Pulmonary artery endothelial cell (primary cell): ENCODE measurements at regions not wholly inside any gene's neighbourhood (a gene's known extent, or its start where the extent isn't known, plus 50 kb on each side); places are given as distances from the start of the nearest gene placed in this dataset.
"Not testable (repeated sequence)": the region's sequence is repeated elsewhere in the genome, so short reads cannot be mapped to it uniquely, and the experiment has no call there.

Experiments
- DNase-seq: peaks from one replicate; pipeline ENCODE4 v3.0.0-alpha.2; 2011; ENCODE audit warnings: low read depth, low spot score

- no peak for DNase-seq
Observed at GRCh38 chr22:22372086-22372485, 127.5 kb downstream of the VPREB1 start.

- DNase-seq = no peak
Observed at GRCh38 chr22:22374163-22374562, 129.6 kb downstream of the VPREB1 start.

GRCh38 chr22:22374579-22374978 is 130.0 kb downstream of the VPREB1 start:
- no peak for DNase-seq

GRCh38 chr22:22375576-22376351 is 131.2 kb downstream of the VPREB1 start:
- no peak for DNase-seq

- DNase-seq = no peak
Observed at GRCh38 chr22:22376352-22376706, 131.7 kb downstream of the VPREB1 start.

GRCh38 chr22:22376884-22377283 is 131.7 kb downstream of the ZNF280B start:
- not testable (repeated sequence) for DNase-seq

- no peak for DNase-seq
Observed at GRCh38 chr22:22377335-22377734, 131.2 kb downstream of the ZNF280B start.

- DNase-seq = no peak
Observed at GRCh38 chr22:22378446-22379415, 129.8 kb downstream of the ZNF280B start.

- no peak for DNase-seq
Observed at GRCh38 chr22:22380098-22381030, 128.2 kb downstream of the ZNF280B start.

GRCh38 chr22:22381292-22381691 is 127.2 kb downstream of the ZNF280B start:
- DNase-seq = not testable (repeated sequence)

GRCh38 chr22:22384267-22384666 is 124.3 kb downstream of the ZNF280B start:
- DNase-seq = no peak

- no peak for DNase-seq
Observed at GRCh38 chr22:22384668-22385244, 123.8 kb downstream of the ZNF280B start.

GRCh38 chr22:22386602-22387385 is 121.7 kb downstream of the ZNF280B start:
- no peak for DNase-seq

- DNase-seq = no peak
Observed at GRCh38 chr22:22387386-22387736, 121.2 kb downstream of the ZNF280B start.

- DNase-seq = no peak
Observed at GRCh38 chr22:22388090-22388489, 120.5 kb downstream of the ZNF280B start.

GRCh38 chr22:22388494-22388893 is 120.0 kb downstream of the ZNF280B start:
- DNase-seq = no peak

- no peak for DNase-seq
Observed at GRCh38 chr22:22389467-22389866, 119.1 kb downstream of the ZNF280B start.

GRCh38 chr22:22390989-22391388 is 117.6 kb downstream of the ZNF280B start:
- no peak for DNase-seq

- no peak for DNase-seq
Observed at GRCh38 chr22:22391543-22391942, 117.0 kb downstream of the ZNF280B start.

- DNase-seq = no peak
Observed at GRCh38 chr22:22392131-22392530, 116.4 kb downstream of the ZNF280B start.
